ENCODE measurements at regions not wholly inside any gene's neighbourhood (a gene's known extent, or its start where the extent isn't known, plus 50 kb on each side); places are given as distances from the start of the nearest gene placed in this dataset.

DNA sequence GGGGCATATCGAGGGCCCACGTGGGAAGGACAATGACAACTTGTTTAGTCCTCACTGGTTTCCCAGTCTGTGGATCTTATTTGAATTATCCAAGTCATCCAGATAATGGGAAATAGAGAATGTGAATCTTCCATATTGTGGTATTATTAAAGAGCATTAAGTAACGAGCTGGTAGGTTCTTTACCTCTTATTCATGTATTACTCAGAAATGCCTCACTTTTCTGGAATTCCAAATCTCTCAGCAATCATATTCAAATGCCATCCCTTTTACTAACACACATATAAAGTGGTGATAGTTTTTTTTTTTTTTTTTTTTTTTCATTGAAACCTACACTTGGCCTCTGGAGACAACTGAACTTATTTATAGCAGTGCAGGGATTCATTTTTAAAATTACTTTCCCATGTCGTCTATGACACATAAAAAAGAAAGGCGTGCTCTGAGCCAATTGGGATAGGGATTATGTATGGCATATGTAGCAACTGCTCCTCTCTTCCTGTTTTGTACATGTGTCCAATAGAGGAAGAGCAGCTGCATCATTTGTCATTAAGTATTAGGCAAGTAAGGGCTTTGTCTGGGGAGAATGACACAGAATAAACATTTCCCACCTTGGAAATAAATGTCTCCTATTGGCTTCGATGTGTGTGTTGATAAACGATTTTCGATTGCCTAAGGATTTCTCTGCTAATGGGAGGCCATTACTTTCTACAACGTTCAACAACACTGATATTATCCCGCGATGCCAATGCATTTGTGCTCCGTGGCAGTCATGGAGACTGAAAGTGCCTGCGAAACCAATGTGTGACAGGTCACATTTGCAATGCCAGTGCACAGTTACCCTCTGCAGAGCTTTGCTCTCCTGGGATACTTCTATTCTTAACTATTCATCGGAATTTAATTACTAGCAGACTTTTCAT is 78.6 kb upstream of the IFNG-AS1 start:
- TF ChIP-seq, protein P1, sequence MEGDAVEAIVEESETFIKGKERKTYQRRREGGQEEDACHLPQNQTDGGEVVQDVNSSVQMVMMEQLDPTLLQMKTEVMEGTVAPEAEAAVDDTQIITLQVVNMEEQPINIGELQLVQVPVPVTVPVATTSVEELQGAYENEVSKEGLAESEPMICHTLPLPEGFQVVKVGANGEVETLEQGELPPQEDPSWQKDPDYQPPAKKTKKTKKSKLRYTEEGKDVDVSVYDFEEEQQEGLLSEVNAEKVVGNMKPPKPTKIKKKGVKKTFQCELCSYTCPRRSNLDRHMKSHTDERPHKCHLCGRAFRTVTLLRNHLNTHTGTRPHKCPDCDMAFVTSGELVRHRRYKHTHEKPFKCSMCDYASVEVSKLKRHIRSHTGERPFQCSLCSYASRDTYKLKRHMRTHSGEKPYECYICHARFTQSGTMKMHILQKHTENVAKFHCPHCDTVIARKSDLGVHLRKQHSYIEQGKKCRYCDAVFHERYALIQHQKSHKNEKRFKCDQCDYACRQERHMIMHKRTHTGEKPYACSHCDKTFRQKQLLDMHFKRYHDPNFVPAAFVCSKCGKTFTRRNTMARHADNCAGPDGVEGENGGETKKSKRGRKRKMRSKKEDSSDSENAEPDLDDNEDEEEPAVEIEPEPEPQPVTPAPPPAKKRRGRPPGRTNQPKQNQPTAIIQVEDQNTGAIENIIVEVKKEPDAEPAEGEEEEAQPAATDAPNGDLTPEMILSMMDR (IDR thresholded peaks at IDR 0.05), result no peak
- TF ChIP-seq, protein P2, sequence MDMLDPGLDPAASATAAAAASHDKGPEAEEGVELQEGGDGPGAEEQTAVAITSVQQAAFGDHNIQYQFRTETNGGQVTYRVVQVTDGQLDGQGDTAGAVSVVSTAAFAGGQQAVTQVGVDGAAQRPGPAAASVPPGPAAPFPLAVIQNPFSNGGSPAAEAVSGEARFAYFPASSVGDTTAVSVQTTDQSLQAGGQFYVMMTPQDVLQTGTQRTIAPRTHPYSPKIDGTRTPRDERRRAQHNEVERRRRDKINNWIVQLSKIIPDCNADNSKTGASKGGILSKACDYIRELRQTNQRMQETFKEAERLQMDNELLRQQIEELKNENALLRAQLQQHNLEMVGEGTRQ (IDR thresholded peaks at IDR 0.05; ENCODE audit: borderline replicate concordance, low read depth, low read length), result no peak
- TF ChIP-seq RAD21 (IDR thresholded peaks at IDR 0.05; ENCODE audit: low read length) (no peak), RXRA (IDR thresholded peaks at IDR 0.05; ENCODE audit: borderline replicate concordance, low read depth) (0 out of 2 replicates have a peak, but pooled peaks have one; percentile 45), RCOR1 (IDR thresholded peaks at IDR 0.05; ENCODE audit: low read length) (no peak), EP300 (IDR thresholded peaks at IDR 0.05; ENCODE audit: borderline replicate concordance in 1 of 2, low read depth in 1 of 2, low read length in 1 of 2) (peak in 1 of 2 experiments; percentile 98; a peak in 2 of 4 replicates), POLR2AphosphoS5 (IDR thresholded peaks at IDR 0.05; ENCODE audit: low read depth, low read length) (peak; percentile 81; the same call in 1 of the 2 replicates)
- TF ChIP-seq, protein P3, sequence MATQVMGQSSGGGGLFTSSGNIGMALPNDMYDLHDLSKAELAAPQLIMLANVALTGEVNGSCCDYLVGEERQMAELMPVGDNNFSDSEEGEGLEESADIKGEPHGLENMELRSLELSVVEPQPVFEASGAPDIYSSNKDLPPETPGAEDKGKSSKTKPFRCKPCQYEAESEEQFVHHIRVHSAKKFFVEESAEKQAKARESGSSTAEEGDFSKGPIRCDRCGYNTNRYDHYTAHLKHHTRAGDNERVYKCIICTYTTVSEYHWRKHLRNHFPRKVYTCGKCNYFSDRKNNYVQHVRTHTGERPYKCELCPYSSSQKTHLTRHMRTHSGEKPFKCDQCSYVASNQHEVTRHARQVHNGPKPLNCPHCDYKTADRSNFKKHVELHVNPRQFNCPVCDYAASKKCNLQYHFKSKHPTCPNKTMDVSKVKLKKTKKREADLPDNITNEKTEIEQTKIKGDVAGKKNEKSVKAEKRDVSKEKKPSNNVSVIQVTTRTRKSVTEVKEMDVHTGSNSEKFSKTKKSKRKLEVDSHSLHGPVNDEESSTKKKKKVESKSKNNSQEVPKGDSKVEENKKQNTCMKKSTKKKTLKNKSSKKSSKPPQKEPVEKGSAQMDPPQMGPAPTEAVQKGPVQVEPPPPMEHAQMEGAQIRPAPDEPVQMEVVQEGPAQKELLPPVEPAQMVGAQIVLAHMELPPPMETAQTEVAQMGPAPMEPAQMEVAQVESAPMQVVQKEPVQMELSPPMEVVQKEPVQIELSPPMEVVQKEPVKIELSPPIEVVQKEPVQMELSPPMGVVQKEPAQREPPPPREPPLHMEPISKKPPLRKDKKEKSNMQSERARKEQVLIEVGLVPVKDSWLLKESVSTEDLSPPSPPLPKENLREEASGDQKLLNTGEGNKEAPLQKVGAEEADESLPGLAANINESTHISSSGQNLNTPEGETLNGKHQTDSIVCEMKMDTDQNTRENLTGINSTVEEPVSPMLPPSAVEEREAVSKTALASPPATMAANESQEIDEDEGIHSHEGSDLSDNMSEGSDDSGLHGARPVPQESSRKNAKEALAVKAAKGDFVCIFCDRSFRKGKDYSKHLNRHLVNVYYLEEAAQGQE (IDR thresholded peaks at IDR 0.05; ENCODE audit: low read depth, low read length), result no peak

All from SK-N-SH (cell line).